WTC11 (cell line): ENCODE measurements at regions not wholly inside any gene's neighbourhood (a gene's known extent, or its start where the extent isn't known, plus 50 kb on each side); places are given as distances from the start of the nearest gene placed in this dataset.

Experiments used
- ATAC-seq: fragments of 200-7000 bp; cut with Tn5 transposase; 2 replicates; pipeline ENCODE4 v1.10.0; 2021; ENCODE audit warnings: mild to moderate bottlenecking, moderate library complexity
- CTCF ChIA-PET: fragments of 300-600 bp; sonication (Branson Sonifier 250); formaldehyde crosslinking; loops from one replicate; lab custom pipeline; 2021; ENCODE audit warnings: antibody characterized with exemption; lab: Charles Lee
- POLR2A ChIA-PET: fragments of 350-600 bp; sonication (Branson Sonifier 250); formaldehyde crosslinking; loops from one replicate; lab custom pipeline; 2021; ENCODE audit warnings: antibody characterized with exemption; lab: Charles Lee
- DNase-seq: peaks from one replicate; pipeline ENCODE4 v3.0.0; 2021; ENCODE audit warnings: low spot score
- H3K27ac Mint-ChIP-seq: 2 replicates; pipeline ENCODE4 v1.8.0; 2021; ENCODE audit warnings: mixed read lengths
- H3K27me3 Mint-ChIP-seq: 2 replicates; pipeline ENCODE4 v1.8.0; 2021; ENCODE audit warnings: low read depth, mild to moderate bottlenecking, moderate library complexity, mixed read lengths
- H3K36me3 Mint-ChIP-seq: 2 replicates; pipeline ENCODE4 v1.8.0; 2021; ENCODE audit warnings: mixed read lengths
- H3K4me1 Mint-ChIP-seq: 2 replicates; pipeline ENCODE4 v1.8.0; 2022; ENCODE audit warnings: mixed read lengths
- H3K4me3 Mint-ChIP-seq: 2 replicates; pipeline ENCODE4 v1.8.0; 2021; ENCODE audit warnings: mild to moderate bottlenecking, moderate library complexity, mixed read lengths
- H3K9me3 Mint-ChIP-seq: 2 replicates; pipeline ENCODE4 v1.8.0; 2021; ENCODE audit warnings: mixed read lengths
- CREB1 ChIP-seq: sonication (generic); formaldehyde crosslinking; IDR thresholded peaks from 2 replicates; pipeline ENCODE4 v1.8.0; 2023; ENCODE audit warnings: mild to moderate bottlenecking, missing genetic modification reagents
- EMX1 ChIP-seq: fragments of 250-450 bp; sonication (Bioruptor Pico); IDR thresholded peaks from 2 replicates; pipeline ENCODE4 v1.8.0; 2021; ENCODE audit warnings: mild to moderate bottlenecking
- ERG ChIP-seq: fragments of 250-450 bp; sonication (Bioruptor Pico); IDR thresholded peaks from 2 replicates; pipeline ENCODE4 v1.8.0; 2021; ENCODE audit warnings: mild to moderate bottlenecking
- ETV6 ChIP-seq: sonication (generic); formaldehyde crosslinking; IDR thresholded peaks from 2 replicates; pipeline ENCODE4 v1.8.1; 2022; ENCODE audit warnings: mild to moderate bottlenecking, missing genetic modification reagents
- GABPB1 ChIP-seq: sonication (generic); formaldehyde crosslinking; IDR thresholded peaks from 2 replicates; pipeline ENCODE4 v1.8.1; 2023; ENCODE audit warnings: mild to moderate bottlenecking, missing genetic modification reagents
- GTF2I ChIP-seq: fragments of 250-450 bp; sonication (Bioruptor Pico); conservative IDR thresholded peaks from 2 replicates; pipeline ENCODE4 v1.4.0; 2021; ENCODE audit warnings: mild to moderate bottlenecking
- IRF2 ChIP-seq: sonication (generic); formaldehyde crosslinking; IDR thresholded peaks from 2 replicates; pipeline ENCODE4 v1.8.0; 2022; ENCODE audit warnings: low read depth, missing genetic modification reagents, borderline replicate concordance
- KAT7 ChIP-seq: sonication (generic); formaldehyde crosslinking; IDR thresholded peaks from 2 replicates; pipeline ENCODE4 v1.8.1; 2023; ENCODE audit warnings: missing genetic modification reagents, mild to moderate bottlenecking, borderline replicate concordance
- NFE2L1 ChIP-seq: sonication (generic); formaldehyde crosslinking; IDR thresholded peaks from 2 replicates; pipeline ENCODE4 v1.8.1; 2023; ENCODE audit warnings: missing genetic modification reagents
- PRRX2 ChIP-seq: fragments of 250-450 bp; sonication (Bioruptor Pico); IDR thresholded peaks from 2 replicates; pipeline ENCODE4 v1.8.0; 2021; ENCODE audit warnings: mild to moderate bottlenecking
- SMAD4 ChIP-seq: sonication (generic); formaldehyde crosslinking; IDR thresholded peaks from 2 replicates; pipeline ENCODE4 v1.8.0; 2022; ENCODE audit warnings: mild to moderate bottlenecking, missing genetic modification reagents
- ZNF121 ChIP-seq: sonication (generic); formaldehyde crosslinking; IDR thresholded peaks from 2 replicates; pipeline ENCODE4 v1.8.0; 2023; ENCODE audit warnings: missing genetic modification reagents
- ZNF219 ChIP-seq: sonication (generic); formaldehyde crosslinking; IDR thresholded peaks from 2 replicates; pipeline ENCODE4 v1.8.0; 2023; ENCODE audit warnings: missing genetic modification reagents, mild to moderate bottlenecking, borderline replicate concordance
- ZNF232 ChIP-seq: sonication (generic); formaldehyde crosslinking; IDR thresholded peaks from 2 replicates; pipeline ENCODE4 v1.8.0; 2022; ENCODE audit warnings: mild to moderate bottlenecking, missing genetic modification reagents
- ZNF263 ChIP-seq: sonication (generic); formaldehyde crosslinking; IDR thresholded peaks from 2 replicates; pipeline ENCODE4 v1.8.1; 2022; ENCODE audit warnings: low read depth, mild to moderate bottlenecking, moderate library complexity, missing genetic modification reagents
- ZNF317 ChIP-seq: sonication (generic); formaldehyde crosslinking; IDR thresholded peaks from 2 replicates; pipeline ENCODE4 v1.8.1; 2023; ENCODE audit warnings: low read depth, mild to moderate bottlenecking, moderate library complexity, missing genetic modification reagents, borderline replicate concordance
- TF ChIP-seq, protein P1 (sequence below): sonication (generic); formaldehyde crosslinking; IDR thresholded peaks from 2 replicates; pipeline ENCODE4 v1.8.0; 2023; ENCODE audit warnings: missing genetic modification reagents, mild to moderate bottlenecking, borderline replicate concordance
- TF ChIP-seq, protein P2 (sequence below): fragments of 250-450 bp; sonication (Bioruptor Pico); IDR thresholded peaks from 2 replicates; pipeline ENCODE4 v1.9.0; 2021; ENCODE audit warnings: moderate library complexity, mild to moderate bottlenecking, inconsistent platforms, borderline replicate concordance
- TF ChIP-seq, protein P3 (sequence below): sonication (generic); formaldehyde crosslinking; IDR thresholded peaks from 2 replicates; pipeline ENCODE4 v1.8.1; 2023; ENCODE audit warnings: mild to moderate bottlenecking, missing genetic modification reagents, borderline replicate concordance
- TF ChIP-seq, protein P4 (sequence below): fragments of 250-450 bp; sonication (Bioruptor Pico); IDR thresholded peaks from 2 replicates; pipeline ENCODE4 v1.9.0; 2021; ENCODE audit warnings: mild to moderate bottlenecking, borderline replicate concordance

DNA sequence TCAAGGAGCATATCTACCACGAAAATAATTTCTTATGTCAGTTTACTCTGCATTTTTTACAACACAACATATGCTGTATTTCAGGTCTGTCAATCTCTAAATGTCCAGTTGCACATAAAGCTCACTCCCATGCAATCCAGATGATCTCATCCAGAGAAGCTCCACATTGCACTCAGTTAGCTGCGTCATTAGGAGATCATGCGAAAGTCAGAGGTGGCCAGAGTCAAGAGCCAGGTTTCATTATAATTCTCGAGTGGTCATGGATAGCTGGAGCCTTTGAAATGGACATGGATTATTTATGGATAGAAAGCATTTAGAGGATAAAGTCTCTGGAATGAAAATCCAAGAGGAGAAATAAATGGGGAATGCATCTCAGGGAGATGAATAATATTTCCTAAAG is 232.3 kb downstream of the GAS1 start (continued):
- TF ChIP-seq, protein P1, sequence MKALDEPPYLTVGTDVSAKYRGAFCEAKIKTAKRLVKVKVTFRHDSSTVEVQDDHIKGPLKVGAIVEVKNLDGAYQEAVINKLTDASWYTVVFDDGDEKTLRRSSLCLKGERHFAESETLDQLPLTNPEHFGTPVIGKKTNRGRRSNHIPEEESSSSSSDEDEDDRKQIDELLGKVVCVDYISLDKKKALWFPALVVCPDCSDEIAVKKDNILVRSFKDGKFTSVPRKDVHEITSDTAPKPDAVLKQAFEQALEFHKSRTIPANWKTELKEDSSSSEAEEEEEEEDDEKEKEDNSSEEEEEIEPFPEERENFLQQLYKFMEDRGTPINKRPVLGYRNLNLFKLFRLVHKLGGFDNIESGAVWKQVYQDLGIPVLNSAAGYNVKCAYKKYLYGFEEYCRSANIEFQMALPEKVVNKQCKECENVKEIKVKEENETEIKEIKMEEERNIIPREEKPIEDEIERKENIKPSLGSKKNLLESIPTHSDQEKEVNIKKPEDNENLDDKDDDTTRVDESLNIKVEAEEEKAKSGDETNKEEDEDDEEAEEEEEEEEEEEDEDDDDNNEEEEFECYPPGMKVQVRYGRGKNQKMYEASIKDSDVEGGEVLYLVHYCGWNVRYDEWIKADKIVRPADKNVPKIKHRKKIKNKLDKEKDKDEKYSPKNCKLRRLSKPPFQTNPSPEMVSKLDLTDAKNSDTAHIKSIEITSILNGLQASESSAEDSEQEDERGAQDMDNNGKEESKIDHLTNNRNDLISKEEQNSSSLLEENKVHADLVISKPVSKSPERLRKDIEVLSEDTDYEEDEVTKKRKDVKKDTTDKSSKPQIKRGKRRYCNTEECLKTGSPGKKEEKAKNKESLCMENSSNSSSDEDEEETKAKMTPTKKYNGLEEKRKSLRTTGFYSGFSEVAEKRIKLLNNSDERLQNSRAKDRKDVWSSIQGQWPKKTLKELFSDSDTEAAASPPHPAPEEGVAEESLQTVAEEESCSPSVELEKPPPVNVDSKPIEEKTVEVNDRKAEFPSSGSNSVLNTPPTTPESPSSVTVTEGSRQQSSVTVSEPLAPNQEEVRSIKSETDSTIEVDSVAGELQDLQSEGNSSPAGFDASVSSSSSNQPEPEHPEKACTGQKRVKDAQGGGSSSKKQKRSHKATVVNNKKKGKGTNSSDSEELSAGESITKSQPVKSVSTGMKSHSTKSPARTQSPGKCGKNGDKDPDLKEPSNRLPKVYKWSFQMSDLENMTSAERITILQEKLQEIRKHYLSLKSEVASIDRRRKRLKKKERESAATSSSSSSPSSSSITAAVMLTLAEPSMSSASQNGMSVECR (CRISPR knock-in tag), result no peak
- TF ChIP-seq ZNF219, result no peak
- TF ChIP-seq GABPB1, result no peak
- no peak for TF ChIP-seq GTF2I (CRISPR knock-in tag)
- TF ChIP-seq EMX1 (CRISPR knock-in tag), result no peak
- no peak for TF ChIP-seq ETV6
- TF ChIP-seq, protein P2, sequence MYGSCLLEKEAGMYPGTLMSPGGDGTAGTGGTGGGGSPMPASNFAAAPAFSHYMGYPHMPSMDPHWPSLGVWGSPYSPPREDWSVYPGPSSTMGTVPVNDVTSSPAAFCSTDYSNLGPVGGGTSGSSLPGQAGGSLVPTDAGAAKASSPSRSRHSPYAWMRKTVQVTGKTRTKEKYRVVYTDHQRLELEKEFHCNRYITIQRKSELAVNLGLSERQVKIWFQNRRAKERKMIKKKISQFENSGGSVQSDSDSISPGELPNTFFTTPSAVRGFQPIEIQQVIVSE (CRISPR knock-in tag), result no peak

- Mint-ChIP-seq H3K27ac (no peak overlapping the region), H3K4me3 (no peak overlapping the region), H3K36me3 (no peaks in the 10 kb centered on the region), H3K27me3 (no peaks in the 10 kb centered on the region), H3K4me1 (no peaks in the 10 kb centered on the region), H3K9me3 (peaks cover 5% of the 10 kb centered on the region)
- TF ChIP-seq KAT7 (CRISPR knock-in tag) (no peak), GTF2I (CRISPR knock-in tag) (no peak), CREB1 (CRISPR knock-in tag) (no peak), PRRX2 (CRISPR knock-in tag) (no peak), ZNF232 (no peak), ZNF263 (CRISPR knock-in tag) (no peak), ZNF121 (CRISPR knock-in tag) (no peak)
- TF ChIP-seq, protein P3, sequence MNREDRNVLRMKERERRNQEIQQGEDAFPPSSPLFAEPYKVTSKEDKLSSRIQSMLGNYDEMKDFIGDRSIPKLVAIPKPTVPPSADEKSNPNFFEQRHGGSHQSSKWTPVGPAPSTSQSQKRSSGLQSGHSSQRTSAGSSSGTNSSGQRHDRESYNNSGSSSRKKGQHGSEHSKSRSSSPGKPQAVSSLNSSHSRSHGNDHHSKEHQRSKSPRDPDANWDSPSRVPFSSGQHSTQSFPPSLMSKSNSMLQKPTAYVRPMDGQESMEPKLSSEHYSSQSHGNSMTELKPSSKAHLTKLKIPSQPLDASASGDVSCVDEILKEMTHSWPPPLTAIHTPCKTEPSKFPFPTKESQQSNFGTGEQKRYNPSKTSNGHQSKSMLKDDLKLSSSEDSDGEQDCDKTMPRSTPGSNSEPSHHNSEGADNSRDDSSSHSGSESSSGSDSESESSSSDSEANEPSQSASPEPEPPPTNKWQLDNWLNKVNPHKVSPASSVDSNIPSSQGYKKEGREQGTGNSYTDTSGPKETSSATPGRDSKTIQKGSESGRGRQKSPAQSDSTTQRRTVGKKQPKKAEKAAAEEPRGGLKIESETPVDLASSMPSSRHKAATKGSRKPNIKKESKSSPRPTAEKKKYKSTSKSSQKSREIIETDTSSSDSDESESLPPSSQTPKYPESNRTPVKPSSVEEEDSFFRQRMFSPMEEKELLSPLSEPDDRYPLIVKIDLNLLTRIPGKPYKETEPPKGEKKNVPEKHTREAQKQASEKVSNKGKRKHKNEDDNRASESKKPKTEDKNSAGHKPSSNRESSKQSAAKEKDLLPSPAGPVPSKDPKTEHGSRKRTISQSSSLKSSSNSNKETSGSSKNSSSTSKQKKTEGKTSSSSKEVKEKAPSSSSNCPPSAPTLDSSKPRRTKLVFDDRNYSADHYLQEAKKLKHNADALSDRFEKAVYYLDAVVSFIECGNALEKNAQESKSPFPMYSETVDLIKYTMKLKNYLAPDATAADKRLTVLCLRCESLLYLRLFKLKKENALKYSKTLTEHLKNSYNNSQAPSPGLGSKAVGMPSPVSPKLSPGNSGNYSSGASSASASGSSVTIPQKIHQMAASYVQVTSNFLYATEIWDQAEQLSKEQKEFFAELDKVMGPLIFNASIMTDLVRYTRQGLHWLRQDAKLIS, result no peak
- TF ChIP-seq, protein P2 (CRISPR knock-in tag), result no peak
- ChIA-PET POLR2A (no interaction called here), CTCF (no interaction called here)
- ATAC-seq, result no peak
- DNase-seq, result no peak
These were observed 233.3 kb downstream of the GAS1 start for GRCh38 chr9:86713970-86714369.

GRCh38 chr9:86713470-86713869 is 233.8 kb downstream of the GAS1 start:
- ATAC-seq (no peak), DNase-seq (no peak)
- Mint-ChIP-seq H3K9me3 (peaks cover 5% of the 10 kb centered on the region), H3K4me1 (no peaks in the 10 kb centered on the region), H3K4me3 (no peak overlapping the region), H3K27ac (no peak overlapping the region), H3K27me3 (no peaks in the 10 kb centered on the region), H3K36me3 (no peaks in the 10 kb centered on the region)
- TF ChIP-seq ERG (CRISPR knock-in tag), result no peak
- TF ChIP-seq IRF2 (CRISPR knock-in tag), result no peak
- TF ChIP-seq NFE2L1 (CRISPR knock-in tag), result no peak
- TF ChIP-seq, protein P4, sequence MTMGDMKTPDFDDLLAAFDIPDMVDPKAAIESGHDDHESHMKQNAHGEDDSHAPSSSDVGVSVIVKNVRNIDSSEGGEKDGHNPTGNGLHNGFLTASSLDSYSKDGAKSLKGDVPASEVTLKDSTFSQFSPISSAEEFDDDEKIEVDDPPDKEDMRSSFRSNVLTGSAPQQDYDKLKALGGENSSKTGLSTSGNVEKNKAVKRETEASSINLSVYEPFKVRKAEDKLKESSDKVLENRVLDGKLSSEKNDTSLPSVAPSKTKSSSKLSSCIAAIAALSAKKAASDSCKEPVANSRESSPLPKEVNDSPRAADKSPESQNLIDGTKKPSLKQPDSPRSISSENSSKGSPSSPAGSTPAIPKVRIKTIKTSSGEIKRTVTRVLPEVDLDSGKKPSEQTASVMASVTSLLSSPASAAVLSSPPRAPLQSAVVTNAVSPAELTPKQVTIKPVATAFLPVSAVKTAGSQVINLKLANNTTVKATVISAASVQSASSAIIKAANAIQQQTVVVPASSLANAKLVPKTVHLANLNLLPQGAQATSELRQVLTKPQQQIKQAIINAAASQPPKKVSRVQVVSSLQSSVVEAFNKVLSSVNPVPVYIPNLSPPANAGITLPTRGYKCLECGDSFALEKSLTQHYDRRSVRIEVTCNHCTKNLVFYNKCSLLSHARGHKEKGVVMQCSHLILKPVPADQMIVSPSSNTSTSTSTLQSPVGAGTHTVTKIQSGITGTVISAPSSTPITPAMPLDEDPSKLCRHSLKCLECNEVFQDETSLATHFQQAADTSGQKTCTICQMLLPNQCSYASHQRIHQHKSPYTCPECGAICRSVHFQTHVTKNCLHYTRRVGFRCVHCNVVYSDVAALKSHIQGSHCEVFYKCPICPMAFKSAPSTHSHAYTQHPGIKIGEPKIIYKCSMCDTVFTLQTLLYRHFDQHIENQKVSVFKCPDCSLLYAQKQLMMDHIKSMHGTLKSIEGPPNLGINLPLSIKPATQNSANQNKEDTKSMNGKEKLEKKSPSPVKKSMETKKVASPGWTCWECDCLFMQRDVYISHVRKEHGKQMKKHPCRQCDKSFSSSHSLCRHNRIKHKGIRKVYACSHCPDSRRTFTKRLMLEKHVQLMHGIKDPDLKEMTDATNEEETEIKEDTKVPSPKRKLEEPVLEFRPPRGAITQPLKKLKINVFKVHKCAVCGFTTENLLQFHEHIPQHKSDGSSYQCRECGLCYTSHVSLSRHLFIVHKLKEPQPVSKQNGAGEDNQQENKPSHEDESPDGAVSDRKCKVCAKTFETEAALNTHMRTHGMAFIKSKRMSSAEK, result no peak
- no peak for TF ChIP-seq SMAD4 (CRISPR knock-in tag)
- no peak for TF ChIP-seq ETV6
- TF ChIP-seq ZNF317 (CRISPR knock-in tag), result no peak
- POLR2A ChIA-PET, result no interaction called here
- CTCF ChIA-PET, result no interaction called here
